ENCODE measurements at regions not wholly inside any gene's neighbourhood (a gene's known extent, or its start where the extent isn't known, plus 50 kb on each side); places are given as distances from the start of the nearest gene placed in this dataset.

- BruUV-seq (replicated peaks), result no TSS peak
- Histone ChIP-seq H3K4me1 (ENCODE audit: control insufficient read depth, insufficient read depth, low read length) (no peaks in the 10 kb centered on the region), H3K27ac (ENCODE audit: low read length) (no peak overlapping the region), H3K27me3 (ENCODE audit: control insufficient read depth, insufficient read depth, low read length) (no peaks in the 10 kb centered on the region), H3K9me3 (ENCODE audit: control insufficient read depth, insufficient read depth, low read depth, low read length) (no peaks in the 10 kb centered on the region), H3K4me3 (ENCODE audit: low read depth in 2 of 2, low read length in 2 of 2) (no peak overlapping the region), H3K36me3 (ENCODE audit: control insufficient read depth, insufficient read depth, low read length) (no peaks in the 10 kb centered on the region)
- ChIA-PET POLR2A (no interaction called here), CTCF (no interaction called here)
- ATAC-seq (no peak), DNase-seq (ENCODE audit: low read depth, low spot score) (no peak)
- no peak for TF ChIP-seq SIN3A (IDR thresholded peaks at IDR 0.05; ENCODE audit: borderline replicate concordance, insufficient read depth, low read depth, low read length)
- TF ChIP-seq REST (IDR thresholded peaks at IDR 0.05; ENCODE audit: insufficient read depth in 1 of 2, low read depth in 2 of 2, low read length in 1 of 2), result no peak
- TF ChIP-seq CTCF (IDR thresholded peaks at IDR 0.05), result no peak
- no peak for TF ChIP-seq POLR2AphosphoS5 (IDR thresholded peaks at IDR 0.05; ENCODE audit: low read depth, low read length)
- in situ Hi-C loops (cut with HindIII; ENCODE audit: low pct_unique_long_range_greater_than_20kb, low sequenced_read_pairs) (no loop called here), intact Hi-C loops (cut with micrococcal nuclease; ENCODE audit: unreplicated experiment) (no loop called here)
These were observed 817.2 kb downstream of the FAM181B start for GRCh38 chr11:81916451-81916850.

GRCh38 chr11:81915045-81915444 lies 818.6 kb downstream of the FAM181B start:
- ChIA-PET CTCF (no interaction called here), POLR2A (interaction anchor here (0.6 kb wide), 1 partner anchor 48 kb away, joined by 3 read pairs; no protein-coding TSS in a partner anchor)
- Histone ChIP-seq H3K4me3 (ENCODE audit: low read depth in 2 of 2, low read length in 2 of 2) (no peak overlapping the region), H3K4me1 (ENCODE audit: control insufficient read depth, insufficient read depth, low read length) (no peaks in the 10 kb centered on the region), H3K9me3 (ENCODE audit: control insufficient read depth, insufficient read depth, low read depth, low read length) (no peaks in the 10 kb centered on the region), H3K27ac (ENCODE audit: low read length) (no peak overlapping the region), H3K36me3 (ENCODE audit: control insufficient read depth, insufficient read depth, low read length) (no peaks in the 10 kb centered on the region), H3K27me3 (ENCODE audit: control insufficient read depth, insufficient read depth, low read length) (no peaks in the 10 kb centered on the region)
- intact Hi-C loops (cut with micrococcal nuclease; ENCODE audit: unreplicated experiment), result no loop called here
- BruUV-seq (replicated peaks), result no TSS peak
- TF ChIP-seq SIN3A (IDR thresholded peaks at IDR 0.05; ENCODE audit: borderline replicate concordance, insufficient read depth, low read depth, low read length), result no peak
- no peak for TF ChIP-seq POLR2AphosphoS5 (IDR thresholded peaks at IDR 0.05; ENCODE audit: low read depth, low read length)
- DNase-seq (ENCODE audit: low read depth, low spot score), result no peak
- in situ Hi-C loops (cut with HindIII; ENCODE audit: low pct_unique_long_range_greater_than_20kb, low sequenced_read_pairs), result no loop called here
- ATAC-seq, result no peak

- no TSS peak for BruUV-seq (replicated peaks)
- Histone ChIP-seq H3K9me3 (ENCODE audit: control insufficient read depth, insufficient read depth, low read depth, low read length) (no peaks in the 10 kb centered on the region), H3K4me1 (ENCODE audit: control insufficient read depth, insufficient read depth, low read length) (no peaks in the 10 kb centered on the region), H3K27ac (ENCODE audit: low read length) (no peak overlapping the region), H3K4me3 (ENCODE audit: low read depth in 2 of 2, low read length in 2 of 2) (no peak overlapping the region), H3K27me3 (ENCODE audit: control insufficient read depth, insufficient read depth, low read length) (no peaks in the 10 kb centered on the region), H3K36me3 (ENCODE audit: control insufficient read depth, insufficient read depth, low read length) (no peaks in the 10 kb centered on the region)
- no peak for DNase-seq (ENCODE audit: low read depth, low spot score)
- POLR2A ChIA-PET, result no interaction called here
- ATAC-seq, result no peak
- in situ Hi-C loops (cut with HindIII; ENCODE audit: low pct_unique_long_range_greater_than_20kb, low sequenced_read_pairs) (no loop called here), intact Hi-C loops (cut with micrococcal nuclease; ENCODE audit: unreplicated experiment) (no loop called here)
- CTCF ChIA-PET, result no interaction called here
- TF ChIP-seq TCF7L2 (IDR thresholded peaks at IDR 0.05; ENCODE audit: low read depth, low read length), result no peak
- TF ChIP-seq CTCF (IDR thresholded peaks at IDR 0.05), result no peak
- TF ChIP-seq REST (IDR thresholded peaks at IDR 0.05; ENCODE audit: insufficient read depth in 1 of 2, low read depth in 2 of 2, low read length in 1 of 2), result no peak
- TF ChIP-seq SIN3A (IDR thresholded peaks at IDR 0.05; ENCODE audit: borderline replicate concordance, insufficient read depth, low read depth, low read length), result no peak
- TF ChIP-seq POLR2AphosphoS5 (IDR thresholded peaks at IDR 0.05; ENCODE audit: low read depth, low read length), result no peak
These were observed 819.9 kb downstream of the FAM181B start for GRCh38 chr11:81913793-81914192.

All from Panc1 (cell line).